Calu3 (cell line): ENCODE measurements at regions not wholly inside any gene's neighbourhood (a gene's known extent, or its start where the extent isn't known, plus 50 kb on each side); places are given as distances from the start of the nearest gene placed in this dataset.

ENCODE experiments used
- BruUV-seq: library from RNA; stranded (reverse); fragments of 400-500 nt; replicated peaks from 2 replicates; lab custom pipeline; 2021; lab: Mats Ljungman, UMichigan
- CTCF ChIA-PET: fragments of 300-600 bp; sonication (Branson Sonifier 250); formaldehyde crosslinking; loops from one replicate; lab custom pipeline; 2022; ENCODE audit warnings: antibody characterized with exemption; lab: Charles Lee
- DNase-seq: peaks from one replicate; pipeline ENCODE4 v3.0.0; 2022
- H3K27ac Mint-ChIP-seq: one replicate; pipeline ENCODE4 v1.8.0; 2022; ENCODE audit warnings: mixed read lengths; ENCODE audit not compliant: unreplicated experiment
- H3K27me3 Mint-ChIP-seq: one replicate; pipeline ENCODE4 v1.8.0; 2022; ENCODE audit warnings: mixed read lengths; ENCODE audit not compliant: unreplicated experiment
- H3K36me3 Mint-ChIP-seq: one replicate; pipeline ENCODE4 v1.8.0; 2022; ENCODE audit warnings: mild to moderate bottlenecking, moderate library complexity, mixed read lengths; ENCODE audit not compliant: insufficient read depth, unreplicated experiment
- H3K4me1 Mint-ChIP-seq: one replicate; pipeline ENCODE4 v1.8.0; 2022; ENCODE audit warnings: mild to moderate bottlenecking, low read depth, mixed read lengths; ENCODE audit not compliant: unreplicated experiment
- H3K4me3 Mint-ChIP-seq: one replicate; pipeline ENCODE4 v1.8.0; 2022; ENCODE audit warnings: mild to moderate bottlenecking, low read depth, moderate library complexity, mixed read lengths; ENCODE audit not compliant: unreplicated experiment
- H3K9me3 Mint-ChIP-seq: one replicate; pipeline ENCODE4 v1.8.0; 2022; ENCODE audit warnings: low read depth, mixed read lengths; ENCODE audit not compliant: unreplicated experiment
- CTCF ChIP-seq: fragments of 200-600 bp; IDR thresholded peaks from one replicate; pipeline ENCODE4 v1.8.0; 2022; ENCODE audit warnings: antibody characterized with exemption; ENCODE audit not compliant: unreplicated experiment
- intact Hi-C: fragments of 100-400 bp; cut with micrococcal nuclease; formaldehyde crosslinking; loops from one replicate; pipeline ENCODE4 v1.10.0; 2022; ENCODE audit not compliant: unreplicated experiment

DNA sequence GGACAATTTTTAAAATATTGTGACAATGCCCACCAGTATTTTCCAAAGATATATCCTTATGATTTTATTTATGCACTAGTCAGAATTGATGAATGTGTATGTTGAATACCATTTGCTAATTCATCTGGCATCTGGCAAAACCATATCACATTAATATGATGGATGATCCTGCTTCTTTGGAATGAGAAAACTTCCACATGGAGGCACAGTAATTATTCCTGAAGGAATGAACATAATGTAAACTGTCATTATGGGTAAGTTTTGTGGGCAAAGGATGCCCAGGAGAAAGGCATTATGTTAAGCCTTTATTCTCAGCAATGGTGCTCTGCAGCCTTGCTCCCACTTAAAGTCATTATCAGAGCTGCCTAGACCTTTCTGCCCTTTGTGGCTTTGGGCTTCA lies 113.0 kb upstream of the MME start:
- Mint-ChIP-seq H3K36me3 (no peaks in the 10 kb centered on the region), H3K4me3 (no peak overlapping the region), H3K27me3 (no peaks in the 10 kb centered on the region), H3K9me3 (peaks cover 4% of the 10 kb centered on the region), H3K27ac (no peak overlapping the region), H3K4me1 (peaks cover 10% of the 10 kb centered on the region)
- no peak for DNase-seq
- CTCF ChIA-PET, result no interaction called here
- TF ChIP-seq CTCF, result no peak
- intact Hi-C loops, result no loop called here
- BruUV-seq, result no TSS peak

- CTCF ChIA-PET, result interaction anchor here (0.6 to 1.0 kb wide), 3 partner anchors 15 to 366 kb away, joined by 3 to 7 read pairs (median 3); no protein-coding TSS in a partner anchor
- intact Hi-C loops, result loop anchor here (5.0 to 10.0 kb wide), 3 partner anchors 125 to 748 kb away; partner anchors contain the start of gene MME
Measured at GRCh38 chr3:154956815-154957214, 123.3 kb upstream of the MME start.

GRCh38 chr3:154955907-154956533 lies 124.1 kb upstream of the MME start:
- no peak for TF ChIP-seq CTCF
- no peak overlapping the region for H3K4me3 Mint-ChIP-seq
- BruUV-seq, result no TSS peak
- DNase-seq, result peak; percentile 28
- peak overlapping the region; percentile 26 for H3K27ac Mint-ChIP-seq
- no peaks in the 10 kb centered on the region for H3K27me3 Mint-ChIP-seq
- H3K9me3 Mint-ChIP-seq, result peaks cover 2% of the 10 kb centered on the region
- H3K36me3 Mint-ChIP-seq, result no peaks in the 10 kb centered on the region
- CTCF ChIA-PET, result interaction anchor here (1.0 kb wide), 1 partner anchor 367 kb away, joined by 7 read pairs; no protein-coding TSS in a partner anchor
- intact Hi-C loops, result loop anchor here (5.0 to 10.0 kb wide), 3 partner anchors 126 to 749 kb away; partner anchors contain the start of gene MME
- peaks cover 13% of the 10 kb centered on the region for H3K4me1 Mint-ChIP-seq

More at GRCh38 chr3:154956815-154957214, 123.3 kb upstream of the MME start:
- Mint-ChIP-seq H3K36me3 (no peaks in the 10 kb centered on the region), H3K27ac (no peak overlapping the region), H3K27me3 (no peaks in the 10 kb centered on the region), H3K4me3 (no peak overlapping the region), H3K9me3 (peaks cover 2% of the 10 kb centered on the region), H3K4me1 (peaks cover 13% of the 10 kb centered on the region)
- DNase-seq, result no peak
- no TSS peak for BruUV-seq
- no peak for TF ChIP-seq CTCF

GRCh38 chr3:154954757-154955156 lies 125.4 kb upstream of the MME start:
- no peak for DNase-seq
- no peak overlapping the region for H3K27ac Mint-ChIP-seq
- no peak overlapping the region for H3K4me3 Mint-ChIP-seq
- peaks cover 2% of the 10 kb centered on the region for H3K9me3 Mint-ChIP-seq
- no TSS peak for BruUV-seq
- no peaks in the 10 kb centered on the region for H3K36me3 Mint-ChIP-seq
- TF ChIP-seq CTCF, result peak; percentile 37
- H3K27me3 Mint-ChIP-seq, result no peaks in the 10 kb centered on the region
- CTCF ChIA-PET, result interaction anchor here (0.7 to 0.8 kb wide), 2 partner anchors 367 to 1300 kb away, joined by 5 to 10 read pairs; no protein-coding TSS in a partner anchor
- peaks cover 13% of the 10 kb centered on the region for H3K4me1 Mint-ChIP-seq
- intact Hi-C loops, result loop anchor here (1.0 to 10.0 kb wide), 4 partner anchors 128 to 750 kb away; partner anchors contain the start of gene MME
